Gastrocnemius medialis (tissue), 4 donors: ENCODE measurements at regions not wholly inside any gene's neighbourhood (a gene's known extent, or its start where the extent isn't known, plus 50 kb on each side); places are given as distances from the start of the nearest gene placed in this dataset.

Experiments used
- CTCF ChIP-seq, 5 experiments: fragments of 450-650 bp in 3 of 5; fragments of 200-600 bp in 2 of 5; sonication (generic) in 2 of 5; IDR thresholded peaks in 4 of 5; conservative IDR thresholded peaks in 1 of 5; 1 replicate in 4 of 5; 2 replicates in 1 of 5; pipeline ENCODE4 v1.5.1; 2016 to 2019; ENCODE audit warnings: antibody characterized with exemption in 5 of 5, mild to moderate bottlenecking in 3 of 5, moderate library complexity in 3 of 5
- POLR2A ChIP-seq, 2 donors: fragments of 450-650 bp; IDR thresholded peaks; one replicate each; pipeline ENCODE4 v1.6.1; 2017; ENCODE audit warnings: antibody characterized with exemption in 2 of 2, mild to moderate bottlenecking in 2 of 2, moderate library complexity in 2 of 2

GRCh38 chr22:23396362-23397007 lies 183.6 kb downstream of the IGLL1 start:
- TF ChIP-seq CTCF (IDR thresholded peaks at IDR 0.05 in 4 of 5, conservative IDR thresholded peaks at IDR 0.05 in 1 of 5): no peak
- TF ChIP-seq POLR2A (IDR thresholded peaks at IDR 0.05): no peak
